KMS-11 (cell line): ENCODE measurements at regions not wholly inside any gene's neighbourhood (a gene's known extent, or its start where the extent isn't known, plus 50 kb on each side); places are given as distances from the start of the nearest gene placed in this dataset.

Experiments used
- H2AFZ ChIP-seq: fragments of 200-600 bp; sonication (generic); 2 replicates; pipeline ENCODE4 v1.6.1; 2016; ENCODE audit warnings: antibody characterized with exemption, mixed run types, low read depth
- H3K27ac ChIP-seq: fragments of 200-600 bp; sonication (generic); 2 replicates; pipeline ENCODE4 v1.6.1; 2016; ENCODE audit warnings: mild to moderate bottlenecking, mixed run types
- H3K27me3 ChIP-seq: fragments of 200-600 bp; sonication (generic); 2 replicates; pipeline ENCODE4 v1.6.1; 2017; ENCODE audit warnings: mild to moderate bottlenecking, low read depth, mixed run types, moderate library complexity; ENCODE audit not compliant: insufficient read depth
- H3K36me3 ChIP-seq: fragments of 200-600 bp; sonication (generic); 2 replicates; pipeline ENCODE4 v1.6.1; 2017; ENCODE audit warnings: mild to moderate bottlenecking, mixed run types; ENCODE audit not compliant: insufficient read depth
- H3K4me1 ChIP-seq: fragments of 200-600 bp; sonication (generic); 2 replicates; pipeline ENCODE4 v1.6.1; 2016; ENCODE audit warnings: mild to moderate bottlenecking, low read depth, mixed run types; ENCODE audit not compliant: poor library complexity, severe bottlenecking
- H3K4me2 ChIP-seq: fragments of 200-600 bp; sonication (generic); 2 replicates; pipeline ENCODE4 v1.7.0; 2016; ENCODE audit warnings: mild to moderate bottlenecking, mixed run types
- H3K4me3 ChIP-seq: fragments of 200-600 bp; sonication (generic); IDR thresholded peaks from 2 replicates; pipeline ENCODE4 v1.6.1; 2017; ENCODE audit warnings: low read depth, low read length, mixed read lengths; ENCODE audit not compliant: insufficient read depth
- H3K79me2 ChIP-seq: fragments of 200-600 bp; sonication (generic); 2 replicates; pipeline ENCODE4 v1.6.1; 2016; ENCODE audit warnings: low read depth, mixed run types; ENCODE audit not compliant: insufficient read depth
- H3K9ac ChIP-seq: fragments of 200-600 bp; sonication (generic); 2 replicates; pipeline ENCODE4 v1.6.1; 2016; ENCODE audit warnings: mild to moderate bottlenecking, mixed run types
- H4K20me1 ChIP-seq: fragments of 200-600 bp; sonication (generic); 2 replicates; pipeline ENCODE4 v1.6.1; 2016; ENCODE audit warnings: mild to moderate bottlenecking, mixed run types; ENCODE audit not compliant: insufficient read depth
- TF ChIP-seq, protein P1 (sequence below): fragments of 200-600 bp; sonication (generic); conservative IDR thresholded peaks from 2 replicates; pipeline ENCODE4 v1.6.1; 2017; ENCODE audit warnings: low read depth, mild to moderate bottlenecking, antibody characterized with exemption, low read length, moderate library complexity, mixed read lengths

DNA sequence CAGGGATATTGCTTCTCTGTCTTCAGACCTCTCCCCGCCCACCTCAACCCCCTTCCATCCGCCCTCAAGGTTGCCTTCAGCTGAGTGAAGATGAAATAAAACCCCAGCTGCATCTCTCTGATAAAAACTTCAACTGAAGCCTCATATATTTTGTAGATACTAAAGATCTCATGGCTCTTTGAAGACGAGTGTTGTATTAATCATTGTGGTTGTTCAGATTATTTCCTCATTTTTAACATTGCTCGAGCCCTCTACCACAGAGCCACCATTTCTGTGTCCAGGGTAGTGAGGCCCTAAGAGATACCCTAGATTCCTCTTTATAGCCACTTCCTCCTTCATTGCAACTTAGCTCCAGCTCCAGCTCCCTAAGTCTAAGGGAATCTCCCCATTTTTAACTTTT is 312.8 kb upstream of the ZNF507 start:
- no peaks in the 10 kb centered on the region for H3K36me3 ChIP-seq
- TF ChIP-seq, protein P1, sequence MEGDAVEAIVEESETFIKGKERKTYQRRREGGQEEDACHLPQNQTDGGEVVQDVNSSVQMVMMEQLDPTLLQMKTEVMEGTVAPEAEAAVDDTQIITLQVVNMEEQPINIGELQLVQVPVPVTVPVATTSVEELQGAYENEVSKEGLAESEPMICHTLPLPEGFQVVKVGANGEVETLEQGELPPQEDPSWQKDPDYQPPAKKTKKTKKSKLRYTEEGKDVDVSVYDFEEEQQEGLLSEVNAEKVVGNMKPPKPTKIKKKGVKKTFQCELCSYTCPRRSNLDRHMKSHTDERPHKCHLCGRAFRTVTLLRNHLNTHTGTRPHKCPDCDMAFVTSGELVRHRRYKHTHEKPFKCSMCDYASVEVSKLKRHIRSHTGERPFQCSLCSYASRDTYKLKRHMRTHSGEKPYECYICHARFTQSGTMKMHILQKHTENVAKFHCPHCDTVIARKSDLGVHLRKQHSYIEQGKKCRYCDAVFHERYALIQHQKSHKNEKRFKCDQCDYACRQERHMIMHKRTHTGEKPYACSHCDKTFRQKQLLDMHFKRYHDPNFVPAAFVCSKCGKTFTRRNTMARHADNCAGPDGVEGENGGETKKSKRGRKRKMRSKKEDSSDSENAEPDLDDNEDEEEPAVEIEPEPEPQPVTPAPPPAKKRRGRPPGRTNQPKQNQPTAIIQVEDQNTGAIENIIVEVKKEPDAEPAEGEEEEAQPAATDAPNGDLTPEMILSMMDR = no peak
- no peaks in the 10 kb centered on the region for H3K27me3 ChIP-seq
- no peak overlapping the region for H3K9ac ChIP-seq
- H3K4me1 ChIP-seq = no peaks in the 10 kb centered on the region
- H3K27ac ChIP-seq = no peak overlapping the region
- no peaks in the 10 kb centered on the region for H4K20me1 ChIP-seq
- H3K4me2 ChIP-seq = no peak overlapping the region
- no peak overlapping the region for H3K4me3 ChIP-seq
- H3K79me2 ChIP-seq = no peaks in the 10 kb centered on the region
- no peak overlapping the region for H2AFZ ChIP-seq

DNA sequence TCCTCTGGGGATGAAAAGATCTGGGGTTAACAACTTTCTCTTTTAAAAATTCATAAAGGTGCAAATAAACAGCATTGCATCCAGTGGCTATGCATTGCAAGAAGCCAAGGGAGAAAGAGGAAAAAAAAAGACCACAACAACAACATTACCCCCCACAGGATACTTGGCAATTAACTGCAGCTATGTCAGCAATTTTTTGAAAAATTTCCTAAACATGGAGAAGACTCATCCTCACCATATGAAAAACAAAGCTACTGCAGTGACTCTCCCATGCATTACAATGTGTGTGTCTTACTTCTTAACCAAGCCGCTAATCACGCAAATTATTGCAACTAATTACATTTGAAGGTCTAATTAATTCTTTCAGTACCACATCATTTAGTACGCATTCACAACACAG is 309.8 kb upstream of the ZNF507 start:
- Histone ChIP-seq H3K79me2 (no peaks in the 10 kb centered on the region), H3K27me3 (no peaks in the 10 kb centered on the region), H4K20me1 (no peaks in the 10 kb centered on the region), H3K4me3 (no peak overlapping the region), H2AFZ (no peak overlapping the region), H3K9ac (no peak overlapping the region), H3K27ac (no peak overlapping the region), H3K36me3 (no peaks in the 10 kb centered on the region), H3K4me2 (no peak overlapping the region), H3K4me1 (no peaks in the 10 kb centered on the region)
- TF ChIP-seq, protein P1 = no peak

DNA sequence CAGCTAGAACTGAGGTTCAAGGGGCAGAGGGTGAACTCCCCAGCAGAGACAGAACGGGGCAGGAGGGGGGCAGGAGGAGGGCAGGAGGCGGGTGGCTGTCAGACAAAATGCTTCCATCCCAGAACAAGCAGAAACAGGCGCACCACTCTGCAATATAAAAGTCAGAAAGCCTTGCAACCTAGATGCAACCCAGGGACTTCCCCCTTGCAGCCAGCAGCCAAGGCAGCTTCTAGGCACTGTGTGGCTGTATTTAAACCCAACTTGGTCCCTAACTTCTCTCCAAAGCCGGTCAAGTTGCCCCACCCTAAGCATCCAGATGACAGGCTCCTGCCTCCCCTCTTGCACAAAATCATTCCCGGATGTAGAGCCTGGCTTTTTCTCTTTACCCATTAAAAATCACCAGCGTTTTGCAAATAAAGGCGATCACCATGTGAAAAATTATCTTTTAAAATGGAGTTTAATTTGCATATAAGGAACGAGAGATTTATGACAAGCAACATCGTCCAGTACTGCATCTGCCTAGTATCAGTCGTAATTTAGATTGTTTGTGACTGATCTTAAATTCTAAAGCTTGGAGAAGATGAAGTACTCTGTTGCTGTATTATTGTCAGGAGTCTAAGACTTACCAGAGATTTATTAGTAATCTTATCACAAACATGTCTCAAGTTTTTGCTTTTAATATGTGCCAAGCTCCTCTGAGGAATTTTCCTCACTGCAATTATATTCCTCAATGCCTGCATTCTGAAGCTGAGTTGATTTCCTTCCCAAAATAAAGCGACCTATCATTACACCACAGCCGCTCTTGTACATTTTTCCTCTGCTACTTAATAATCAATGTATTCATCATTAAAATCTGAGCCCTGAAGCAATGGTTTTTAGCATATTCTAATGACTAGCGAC is 307.1 kb upstream of the ZNF507 start:
- Histone ChIP-seq H3K36me3 (no peaks in the 10 kb centered on the region), H3K4me3 (no peak overlapping the region), H3K9ac (no peak overlapping the region), H3K4me2 (no peak overlapping the region), H3K4me1 (no peaks in the 10 kb centered on the region), H2AFZ (no peak overlapping the region), H3K27ac (no peak overlapping the region), H3K27me3 (no peaks in the 10 kb centered on the region), H3K79me2 (no peaks in the 10 kb centered on the region), H4K20me1 (no peaks in the 10 kb centered on the region)
- TF ChIP-seq, protein P1 = no peak

DNA sequence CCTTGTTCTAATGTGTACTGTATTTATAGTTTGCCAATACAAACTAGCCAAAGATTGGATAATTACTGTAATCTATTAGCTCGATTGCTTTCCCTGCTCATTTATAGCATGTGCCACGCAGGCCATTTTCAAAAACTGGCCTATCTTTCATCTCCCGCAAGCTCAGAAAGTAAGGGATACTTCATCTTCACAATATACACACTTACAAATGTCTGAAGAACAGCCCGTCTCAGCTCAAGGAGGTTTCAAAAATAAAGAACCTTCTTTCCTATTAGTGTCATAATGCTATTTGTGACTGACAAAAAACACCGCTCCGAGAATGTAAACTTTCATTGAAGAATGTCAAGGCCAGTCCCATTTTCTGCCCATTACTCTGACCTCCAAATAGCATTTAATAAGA is 306.4 kb upstream of the ZNF507 start:
- H3K4me3 ChIP-seq = no peak overlapping the region
- no peak overlapping the region for H2AFZ ChIP-seq
- H3K36me3 ChIP-seq = no peaks in the 10 kb centered on the region
- H3K27ac ChIP-seq = no peak overlapping the region
- no peaks in the 10 kb centered on the region for H3K27me3 ChIP-seq
- H4K20me1 ChIP-seq = no peaks in the 10 kb centered on the region
- H3K79me2 ChIP-seq = no peaks in the 10 kb centered on the region
- TF ChIP-seq, protein P1 = no peak
- no peak overlapping the region for H3K4me2 ChIP-seq
- no peak overlapping the region for H3K9ac ChIP-seq
- no peaks in the 10 kb centered on the region for H3K4me1 ChIP-seq
